ENCODE measurements at regions not wholly inside any gene's neighbourhood (a gene's known extent, or its start where the extent isn't known, plus 50 kb on each side); places are given as distances from the start of the nearest gene placed in this dataset.

DNA sequence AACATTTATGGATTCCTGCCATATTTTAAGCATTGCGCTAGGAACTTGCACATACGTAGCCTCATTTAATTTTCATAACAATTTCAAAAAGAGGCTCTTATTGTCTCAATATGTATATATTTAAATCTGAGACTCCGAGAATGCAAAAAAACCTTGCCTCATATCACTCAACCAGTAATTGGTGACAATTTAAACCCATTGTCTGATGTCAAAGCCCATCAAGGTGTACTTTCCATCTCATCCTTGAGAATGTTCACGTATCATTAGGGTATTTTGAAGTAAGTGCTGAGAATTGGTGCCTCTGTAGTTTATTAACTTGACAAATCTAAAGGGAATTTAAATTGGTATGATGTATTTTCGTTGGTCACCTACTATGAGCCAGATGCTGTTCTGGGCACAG lies 136.5 kb downstream of the FAM76B start:
- TF ChIP-seq EZH2 (IDR thresholded peaks at IDR 0.05; ENCODE audit: low read length, unreplicated experiment) = no peak
- TF ChIP-seq, protein P1, sequence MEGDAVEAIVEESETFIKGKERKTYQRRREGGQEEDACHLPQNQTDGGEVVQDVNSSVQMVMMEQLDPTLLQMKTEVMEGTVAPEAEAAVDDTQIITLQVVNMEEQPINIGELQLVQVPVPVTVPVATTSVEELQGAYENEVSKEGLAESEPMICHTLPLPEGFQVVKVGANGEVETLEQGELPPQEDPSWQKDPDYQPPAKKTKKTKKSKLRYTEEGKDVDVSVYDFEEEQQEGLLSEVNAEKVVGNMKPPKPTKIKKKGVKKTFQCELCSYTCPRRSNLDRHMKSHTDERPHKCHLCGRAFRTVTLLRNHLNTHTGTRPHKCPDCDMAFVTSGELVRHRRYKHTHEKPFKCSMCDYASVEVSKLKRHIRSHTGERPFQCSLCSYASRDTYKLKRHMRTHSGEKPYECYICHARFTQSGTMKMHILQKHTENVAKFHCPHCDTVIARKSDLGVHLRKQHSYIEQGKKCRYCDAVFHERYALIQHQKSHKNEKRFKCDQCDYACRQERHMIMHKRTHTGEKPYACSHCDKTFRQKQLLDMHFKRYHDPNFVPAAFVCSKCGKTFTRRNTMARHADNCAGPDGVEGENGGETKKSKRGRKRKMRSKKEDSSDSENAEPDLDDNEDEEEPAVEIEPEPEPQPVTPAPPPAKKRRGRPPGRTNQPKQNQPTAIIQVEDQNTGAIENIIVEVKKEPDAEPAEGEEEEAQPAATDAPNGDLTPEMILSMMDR (conservative IDR thresholded peaks at IDR 0.05; ENCODE audit: low read depth, low read length) = no peak
